ENCODE measurements at regions not wholly inside any gene's neighbourhood (a gene's known extent, or its start where the extent isn't known, plus 50 kb on each side); places are given as distances from the start of the nearest gene placed in this dataset.

GRCh38 chr3:102016417-102016816 is 167.1 kb downstream of the NFKBIZ start:
- no peak overlapping the region for H3K4me3 ChIP-seq (ENCODE audit: low read depth, low read length)
- H3K4me1 ChIP-seq (ENCODE audit: control insufficient read depth, insufficient read depth, low read length): no peaks in the 10 kb centered on the region
- no peaks in the 10 kb centered on the region for H3K36me3 ChIP-seq (ENCODE audit: control insufficient read depth in 2 of 2, insufficient read depth in 1 of 2, low read length in 2 of 2)
- TF ChIP-seq PRDM6 (tag by site-specific recombination; IDR thresholded peaks at IDR 0.05) (no peak), PRDM2 (tag by site-specific recombination; IDR thresholded peaks at IDR 0.05; ENCODE audit: borderline replicate concordance) (no peak), ZNF626 (tag by site-specific recombination; IDR thresholded peaks at IDR 0.05) (no peak), GLI4 (tag by site-specific recombination; IDR thresholded peaks at IDR 0.05) (no peak), ZNF768 (tag by site-specific recombination; IDR thresholded peaks at IDR 0.05) (no peak), ZNF580 (tag by site-specific recombination; IDR thresholded peaks at IDR 0.05) (no peak), ZNF311 (tag by site-specific recombination; IDR thresholded peaks at IDR 0.05; ENCODE audit: borderline replicate concordance) (no peak)
- H3K9me3 ChIP-seq (ENCODE audit: control insufficient read depth, insufficient read depth, low read depth, low read length): no peaks in the 10 kb centered on the region
- H3K27ac ChIP-seq (ENCODE audit: extremely low read depth, low read depth, low read length): no peak overlapping the region
- ChIA-PET CTCF (interaction anchor here (0.7 kb wide), 1 partner anchor 213 kb away, joined by 3 read pairs; no protein-coding TSS in a partner anchor), POLR2A (no interaction called here)

GRCh38 chr3:102017784-102018183 is 168.5 kb downstream of the NFKBIZ start:
- H3K36me3 ChIP-seq (ENCODE audit: control insufficient read depth in 2 of 2, insufficient read depth in 1 of 2, low read length in 2 of 2): no peaks in the 10 kb centered on the region
- ChIA-PET CTCF (no interaction called here), POLR2A (no interaction called here)
- H3K9me3 ChIP-seq (ENCODE audit: control insufficient read depth, insufficient read depth, low read depth, low read length): no peaks in the 10 kb centered on the region
- H3K27ac ChIP-seq (ENCODE audit: extremely low read depth, low read depth, low read length): no peak overlapping the region
- TF ChIP-seq ZNF692 (tag by site-specific recombination; IDR thresholded peaks at IDR 0.05) (no peak), ZNF433 (tag by site-specific recombination; IDR thresholded peaks at IDR 0.05; ENCODE audit: low read depth) (no peak), BCL11A (tag by site-specific recombination; IDR thresholded peaks at IDR 0.05; ENCODE audit: low read depth) (no peak), KLF10 (tag by site-specific recombination; IDR thresholded peaks at IDR 0.05) (no peak), ZNF530 (tag by site-specific recombination; IDR thresholded peaks at IDR 0.05; ENCODE audit: low read depth) (no peak), ZBTB6 (tag by site-specific recombination; IDR thresholded peaks at IDR 0.05) (no peak), ZNF645 (tag by site-specific recombination; IDR thresholded peaks at IDR 0.05) (no peak), ZNF701 (tag by site-specific recombination; IDR thresholded peaks at IDR 0.05) (no peak)
- H3K4me3 ChIP-seq (ENCODE audit: low read depth, low read length): no peak overlapping the region
- H3K4me1 ChIP-seq (ENCODE audit: control insufficient read depth, insufficient read depth, low read length): no peaks in the 10 kb centered on the region

Data from HEK293 (cell line).